ENCODE measurements at regions not wholly inside any gene's neighbourhood (a gene's known extent, or its start where the extent isn't known, plus 50 kb on each side); places are given as distances from the start of the nearest gene placed in this dataset.

- WGBS, result 97% methylated on average over 5 of the region's 5 CpGs
Measured at GRCh38 chr18:39531659-39532058, 1966.1 kb upstream of the CELF4 start.

GRCh38 chr18:39529358-39529757 lies 1963.8 kb upstream of the CELF4 start:
- WGBS, result 97% methylated on average over 12 of the region's 12 CpGs
- no peak overlapping the region for H3K4me3 ChIP-seq (ENCODE audit: low read length in 2 of 2)
- H3K4me1 ChIP-seq (ENCODE audit: control insufficient read depth in 2 of 2, insufficient read depth in 2 of 2, low read length in 2 of 2), result no peaks in the 10 kb centered on the region
- H3K27ac ChIP-seq (ENCODE audit: low read depth in 1 of 2, low read length in 1 of 2), result no peak overlapping the region
- H3K27me3 ChIP-seq (ENCODE audit: control insufficient read depth in 2 of 2, insufficient read depth in 1 of 2, low read length in 1 of 2), result no peaks in the 10 kb centered on the region
- no peaks in the 10 kb centered on the region for H3K9me3 ChIP-seq (ENCODE audit: control insufficient read depth in 2 of 2, insufficient read depth in 1 of 2, low read length in 1 of 2)
- H3K36me3 ChIP-seq (ENCODE audit: control insufficient read depth in 2 of 2, insufficient read depth in 2 of 2, low read length in 1 of 2), result no peaks in the 10 kb centered on the region
- no peak for DNase-seq (ENCODE audit: low read depth in 6 of 9, low spot score in 9 of 9)

More at GRCh38 chr18:39531659-39532058, 1966.1 kb upstream of the CELF4 start:
- H3K27ac ChIP-seq (ENCODE audit: low read depth in 1 of 2, low read length in 1 of 2), result no peak overlapping the region
- H3K4me3 ChIP-seq (ENCODE audit: low read length in 2 of 2), result no peak overlapping the region
- H3K9me3 ChIP-seq (ENCODE audit: control insufficient read depth in 2 of 2, insufficient read depth in 1 of 2, low read length in 1 of 2), result no peaks in the 10 kb centered on the region
- no peaks in the 10 kb centered on the region for H3K4me1 ChIP-seq (ENCODE audit: control insufficient read depth in 2 of 2, insufficient read depth in 2 of 2, low read length in 2 of 2)
- no peaks in the 10 kb centered on the region for H3K27me3 ChIP-seq (ENCODE audit: control insufficient read depth in 2 of 2, insufficient read depth in 1 of 2, low read length in 1 of 2)
- H3K36me3 ChIP-seq (ENCODE audit: control insufficient read depth in 2 of 2, insufficient read depth in 2 of 2, low read length in 1 of 2), result no peaks in the 10 kb centered on the region
- no peak for DNase-seq (ENCODE audit: low read depth in 6 of 9, low spot score in 9 of 9)

GRCh38 chr18:39527465-39527864 lies 1961.9 kb upstream of the CELF4 start:
- DNase-seq (ENCODE audit: low read depth in 6 of 9, low spot score in 9 of 9), result no peak
- 100% methylated on average over 1 of the region's 1 CpG for WGBS
- H3K27me3 ChIP-seq (ENCODE audit: control insufficient read depth in 2 of 2, insufficient read depth in 1 of 2, low read length in 1 of 2), result no peaks in the 10 kb centered on the region
- no peak overlapping the region for H3K27ac ChIP-seq (ENCODE audit: low read depth in 1 of 2, low read length in 1 of 2)
- no peak overlapping the region for H3K4me3 ChIP-seq (ENCODE audit: low read length in 2 of 2)
- no peaks in the 10 kb centered on the region for H3K9me3 ChIP-seq (ENCODE audit: control insufficient read depth in 2 of 2, insufficient read depth in 1 of 2, low read length in 1 of 2)
- H3K36me3 ChIP-seq (ENCODE audit: control insufficient read depth in 2 of 2, insufficient read depth in 2 of 2, low read length in 1 of 2), result no peaks in the 10 kb centered on the region
- no peaks in the 10 kb centered on the region for H3K4me1 ChIP-seq (ENCODE audit: control insufficient read depth in 2 of 2, insufficient read depth in 2 of 2, low read length in 2 of 2)

GRCh38 chr18:39524370-39524769 lies 1958.8 kb upstream of the CELF4 start:
- DNase-seq (ENCODE audit: low read depth in 6 of 9, low spot score in 9 of 9), result no peak
- no peak overlapping the region for H3K27ac ChIP-seq (ENCODE audit: low read depth in 1 of 2, low read length in 1 of 2)
- H3K4me3 ChIP-seq (ENCODE audit: low read length in 2 of 2), result no peak overlapping the region
- no peaks in the 10 kb centered on the region for H3K9me3 ChIP-seq (ENCODE audit: control insufficient read depth in 2 of 2, insufficient read depth in 1 of 2, low read length in 1 of 2)
- H3K27me3 ChIP-seq (ENCODE audit: control insufficient read depth in 2 of 2, insufficient read depth in 1 of 2, low read length in 1 of 2), result no peaks in the 10 kb centered on the region
- no peaks in the 10 kb centered on the region for H3K36me3 ChIP-seq (ENCODE audit: control insufficient read depth in 2 of 2, insufficient read depth in 2 of 2, low read length in 1 of 2)
- H3K4me1 ChIP-seq (ENCODE audit: control insufficient read depth in 2 of 2, insufficient read depth in 2 of 2, low read length in 2 of 2), result no peaks in the 10 kb centered on the region

GRCh38 chr18:39523281-39523680 lies 1957.7 kb upstream of the CELF4 start:
- no peak for DNase-seq (ENCODE audit: low read depth in 6 of 9, low spot score in 9 of 9)
- Histone ChIP-seq H3K9me3 (ENCODE audit: control insufficient read depth in 2 of 2, insufficient read depth in 1 of 2, low read length in 1 of 2) (no peaks in the 10 kb centered on the region), H3K27me3 (ENCODE audit: control insufficient read depth in 2 of 2, insufficient read depth in 1 of 2, low read length in 1 of 2) (no peaks in the 10 kb centered on the region), H3K36me3 (ENCODE audit: control insufficient read depth in 2 of 2, insufficient read depth in 2 of 2, low read length in 1 of 2) (no peaks in the 10 kb centered on the region), H3K27ac (ENCODE audit: low read depth in 1 of 2, low read length in 1 of 2) (no peak overlapping the region), H3K4me1 (ENCODE audit: control insufficient read depth in 2 of 2, insufficient read depth in 2 of 2, low read length in 2 of 2) (no peaks in the 10 kb centered on the region), H3K4me3 (ENCODE audit: low read length in 2 of 2) (no peak overlapping the region)
- WGBS, result 98% methylated on average over 1 of the region's 1 CpG

GRCh38 chr18:39521164-39521563 lies 1955.6 kb upstream of the CELF4 start:
- no peak overlapping the region for H3K4me3 ChIP-seq (ENCODE audit: low read length in 2 of 2)
- H3K36me3 ChIP-seq (ENCODE audit: control insufficient read depth in 2 of 2, insufficient read depth in 2 of 2, low read length in 1 of 2), result no peaks in the 10 kb centered on the region
- DNase-seq (ENCODE audit: low read depth in 6 of 9, low spot score in 9 of 9), result no peak
- no peaks in the 10 kb centered on the region for H3K4me1 ChIP-seq (ENCODE audit: control insufficient read depth in 2 of 2, insufficient read depth in 2 of 2, low read length in 2 of 2)
- H3K9me3 ChIP-seq (ENCODE audit: control insufficient read depth in 2 of 2, insufficient read depth in 1 of 2, low read length in 1 of 2), result no peaks in the 10 kb centered on the region
- H3K27me3 ChIP-seq (ENCODE audit: control insufficient read depth in 2 of 2, insufficient read depth in 1 of 2, low read length in 1 of 2), result no peaks in the 10 kb centered on the region
- H3K27ac ChIP-seq (ENCODE audit: low read depth in 1 of 2, low read length in 1 of 2), result no peak overlapping the region

- 97% methylated on average over 2 of the region's 2 CpGs for WGBS
- Histone ChIP-seq H3K36me3 (ENCODE audit: control insufficient read depth in 2 of 2, insufficient read depth in 2 of 2, low read length in 1 of 2) (no peaks in the 10 kb centered on the region), H3K27me3 (ENCODE audit: control insufficient read depth in 2 of 2, insufficient read depth in 1 of 2, low read length in 1 of 2) (no peaks in the 10 kb centered on the region), H3K27ac (ENCODE audit: low read depth in 1 of 2, low read length in 1 of 2) (no peak overlapping the region), H3K4me1 (ENCODE audit: control insufficient read depth in 2 of 2, insufficient read depth in 2 of 2, low read length in 2 of 2) (no peaks in the 10 kb centered on the region), H3K9me3 (ENCODE audit: control insufficient read depth in 2 of 2, insufficient read depth in 1 of 2, low read length in 1 of 2) (no peaks in the 10 kb centered on the region), H3K4me3 (ENCODE audit: low read length in 2 of 2) (no peak overlapping the region)
- no peak for DNase-seq (ENCODE audit: low read depth in 6 of 9, low spot score in 9 of 9)
Measured at GRCh38 chr18:39519741-39520140, 1954.1 kb upstream of the CELF4 start.

- WGBS, result 98% methylated on average over 3 of the region's 3 CpGs
Measured at GRCh38 chr18:39515299-39515698, 1949.7 kb upstream of the CELF4 start.

GRCh38 chr18:39513186-39513585 lies 1947.6 kb upstream of the CELF4 start:
- Histone ChIP-seq H3K27me3 (ENCODE audit: control insufficient read depth in 2 of 2, insufficient read depth in 1 of 2, low read length in 1 of 2) (no peaks in the 10 kb centered on the region), H3K27ac (ENCODE audit: low read depth in 1 of 2, low read length in 1 of 2) (no peak overlapping the region), H3K9me3 (ENCODE audit: control insufficient read depth in 2 of 2, insufficient read depth in 1 of 2, low read length in 1 of 2) (no peaks in the 10 kb centered on the region), H3K4me3 (ENCODE audit: low read length in 2 of 2) (no peak overlapping the region), H3K36me3 (ENCODE audit: control insufficient read depth in 2 of 2, insufficient read depth in 2 of 2, low read length in 1 of 2) (no peaks in the 10 kb centered on the region), H3K4me1 (ENCODE audit: control insufficient read depth in 2 of 2, insufficient read depth in 2 of 2, low read length in 2 of 2) (no peaks in the 10 kb centered on the region)
- 92% methylated on average over 3 of the region's 3 CpGs for WGBS
- DNase-seq (ENCODE audit: low read depth in 6 of 9, low spot score in 9 of 9), result no peak

More at GRCh38 chr18:39515299-39515698, 1949.7 kb upstream of the CELF4 start:
- Histone ChIP-seq H3K36me3 (ENCODE audit: control insufficient read depth in 2 of 2, insufficient read depth in 2 of 2, low read length in 1 of 2) (no peaks in the 10 kb centered on the region), H3K4me1 (ENCODE audit: control insufficient read depth in 2 of 2, insufficient read depth in 2 of 2, low read length in 2 of 2) (no peaks in the 10 kb centered on the region), H3K27me3 (ENCODE audit: control insufficient read depth in 2 of 2, insufficient read depth in 1 of 2, low read length in 1 of 2) (no peaks in the 10 kb centered on the region), H3K4me3 (ENCODE audit: low read length in 2 of 2) (no peak overlapping the region), H3K27ac (ENCODE audit: low read depth in 1 of 2, low read length in 1 of 2) (no peak overlapping the region), H3K9me3 (ENCODE audit: control insufficient read depth in 2 of 2, insufficient read depth in 1 of 2, low read length in 1 of 2) (no peaks in the 10 kb centered on the region)
- no peak for DNase-seq (ENCODE audit: low read depth in 6 of 9, low spot score in 9 of 9)

Measured in thymus (tissue), 11 donors.